Right lobe of liver (tissue), 6 donors: ENCODE measurements at regions not wholly inside any gene's neighbourhood (a gene's known extent, or its start where the extent isn't known, plus 50 kb on each side); places are given as distances from the start of the nearest gene placed in this dataset.
"Not testable (repeated sequence)": the region's sequence is repeated elsewhere in the genome, so short reads cannot be mapped to it uniquely, and the experiment has no call there.

Source experiments
- ATAC-seq, 4 donors: fragments of 200-7000 bp; cut with Tn5 transposase; one replicate each; pipeline ENCODE4 v1.9.1; 2020; ENCODE audit warnings: mild to moderate bottlenecking in 4 of 4, moderate library complexity in 4 of 4
- DNase-seq, 3 donors: peaks; one replicate each; pipeline ENCODE4 v3.0.0-alpha.2; 2020
- H3K27ac ChIP-seq, 3 donors: fragments of 200-600 bp; one replicate each; pipeline ENCODE4 v1.8.0; 2022
- H3K27me3 ChIP-seq, 2 donors: fragments of 200-600 bp; one replicate each; pipeline ENCODE4 v1.8.0; 2022
- H3K36me3 ChIP-seq, 4 donors: fragments of 200-600 bp; sonication (generic) in 1 of 4; one replicate each; pipeline versions ENCODE4 v1.5.1 to v1.8.0; 2017 to 2022; ENCODE audit warnings: control low read depth in 1 of 4
- H3K4me1 ChIP-seq, 4 donors: fragments of 200-600 bp; sonication (generic) in 1 of 4; one replicate each; pipeline versions ENCODE4 v1.5.1 to v1.8.0; 2017 to 2022; ENCODE audit warnings: control low read depth in 1 of 4
- H3K4me3 ChIP-seq, 3 donors: fragments of 200-600 bp; one replicate each; pipeline ENCODE4 v1.8.0; 2022
- H3K9me3 ChIP-seq, 4 donors: fragments of 200-600 bp; sonication (generic) in 1 of 4; one replicate each; pipeline versions ENCODE4 v1.5.1 to v1.8.0; 2017 to 2022; ENCODE audit warnings: control low read depth in 1 of 4
- POLR2A ChIP-seq: fragments of 450-650 bp; IDR thresholded peaks from one replicate; pipeline ENCODE4 v1.6.1; 2017; ENCODE audit warnings: antibody characterized with exemption, mild to moderate bottlenecking
- WGBS: methylation state at CpG from one replicate; pipeline ENCODE4 v1.1.6; 2018; ENCODE audit warnings: low coverage, low lambda C conversion rate; ENCODE audit not compliant: insufficient coverage; ENCODE audit errors: missing lambda C conversion rate; 5-methylcytosine and 5-hydroxymethylcytosine counted together
- intact Hi-C, 2 donors: fragments of 100-400 bp; cut with DNase I; formaldehyde crosslinking; loops; one replicate each; pipeline versions ENCODE4 v1.11.2 to v1.14.1; 2022
- TF ChIP-seq, protein P1 (sequence below), 4 donors: fragments of 200-600 bp in 3 of 4; fragments of 450-650 bp in 1 of 4; IDR thresholded peaks; one replicate each; pipeline versions ENCODE4 v1.5.1 to v1.8.0; 2016 to 2022; ENCODE audit warnings: antibody characterized with exemption in 4 of 4, mild to moderate bottlenecking in 2 of 4
- donor health status: DM: no; HTN: yes; CAD: no.
- donor health status: DM: no; HTN: no; CAD: no.
- donor health status: DM: no; HTN: no; CAD: no.
- donor health status: DM: no; HTN: yes; CAD: no.
- donor health status: DM: no; HTN: yes; CAD: no.

DNA sequence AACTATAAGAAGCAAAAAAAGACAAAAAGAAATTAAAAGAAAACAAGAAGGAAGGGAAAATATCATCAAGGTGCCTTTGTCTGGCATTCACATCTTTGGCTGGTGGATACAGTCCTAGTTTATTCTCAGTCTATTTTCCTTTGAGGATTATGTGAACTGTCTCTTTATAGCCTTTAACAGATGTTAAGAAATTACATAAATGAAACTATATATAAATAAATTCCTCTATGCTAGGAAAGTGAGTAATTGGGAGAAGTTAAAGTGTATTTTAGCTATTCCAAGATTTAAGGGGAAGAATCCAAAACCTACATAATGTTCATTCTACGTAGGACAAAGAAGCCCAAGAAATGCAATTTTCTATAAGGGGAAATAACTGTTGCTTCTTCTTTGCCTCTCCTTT lies 316.3 kb downstream of the ADAMTS20 start:
- no peak for DNase-seq
- WGBS, result 67% methylated on average over 1 of the region's 1 CpG

DNA sequence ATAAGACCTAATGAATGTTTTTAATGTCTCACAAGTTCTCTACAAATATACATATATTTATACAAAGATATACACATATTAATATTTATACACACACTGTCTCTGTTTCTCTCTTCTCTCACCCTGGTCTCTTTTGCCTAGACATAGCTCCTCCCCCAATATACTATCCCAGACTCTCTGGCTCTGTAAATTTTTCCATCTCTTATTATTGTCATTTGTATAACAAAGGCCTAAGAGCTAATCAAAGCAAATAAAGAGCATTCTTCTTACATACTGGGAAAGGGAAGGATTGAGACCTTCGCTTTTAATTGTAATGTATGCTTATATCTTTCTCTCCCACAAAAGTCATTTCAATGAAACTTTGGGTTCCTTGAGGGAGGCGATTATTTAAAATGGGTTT lies 318.1 kb downstream of the ADAMTS20 start:
- Histone ChIP-seq H3K9me3 (no peaks in the 10 kb centered on the region), H3K4me3 (no peak overlapping the region), H3K27ac (no peak overlapping the region), H3K27me3 (no peaks in the 10 kb centered on the region), H3K36me3 (no peaks in the 10 kb centered on the region), H3K4me1 (no peaks in the 10 kb centered on the region)
- intact Hi-C loops, result no loop called here
- DNase-seq, result no peak
- 64% methylated on average over 2 of the region's 2 CpGs for WGBS
- ATAC-seq, result no peak
- TF ChIP-seq, protein P1, sequence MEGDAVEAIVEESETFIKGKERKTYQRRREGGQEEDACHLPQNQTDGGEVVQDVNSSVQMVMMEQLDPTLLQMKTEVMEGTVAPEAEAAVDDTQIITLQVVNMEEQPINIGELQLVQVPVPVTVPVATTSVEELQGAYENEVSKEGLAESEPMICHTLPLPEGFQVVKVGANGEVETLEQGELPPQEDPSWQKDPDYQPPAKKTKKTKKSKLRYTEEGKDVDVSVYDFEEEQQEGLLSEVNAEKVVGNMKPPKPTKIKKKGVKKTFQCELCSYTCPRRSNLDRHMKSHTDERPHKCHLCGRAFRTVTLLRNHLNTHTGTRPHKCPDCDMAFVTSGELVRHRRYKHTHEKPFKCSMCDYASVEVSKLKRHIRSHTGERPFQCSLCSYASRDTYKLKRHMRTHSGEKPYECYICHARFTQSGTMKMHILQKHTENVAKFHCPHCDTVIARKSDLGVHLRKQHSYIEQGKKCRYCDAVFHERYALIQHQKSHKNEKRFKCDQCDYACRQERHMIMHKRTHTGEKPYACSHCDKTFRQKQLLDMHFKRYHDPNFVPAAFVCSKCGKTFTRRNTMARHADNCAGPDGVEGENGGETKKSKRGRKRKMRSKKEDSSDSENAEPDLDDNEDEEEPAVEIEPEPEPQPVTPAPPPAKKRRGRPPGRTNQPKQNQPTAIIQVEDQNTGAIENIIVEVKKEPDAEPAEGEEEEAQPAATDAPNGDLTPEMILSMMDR (IDR thresholded peaks at IDR 0.05), result no peak
- TF ChIP-seq POLR2A, result no peak

More for the DNA sequence above, 316.3 kb downstream of the ADAMTS20 start:
- Histone ChIP-seq H3K4me1 (no peaks in the 10 kb centered on the region), H3K9me3 (no peaks in the 10 kb centered on the region), H3K27ac (no peak overlapping the region), H3K36me3 (no peaks in the 10 kb centered on the region), H3K4me3 (no peak overlapping the region), H3K27me3 (no peaks in the 10 kb centered on the region)
- no peak for ATAC-seq
- intact Hi-C loops, result no loop called here
- no peak for TF ChIP-seq POLR2A
- TF ChIP-seq, protein P1 (IDR thresholded peaks at IDR 0.05), result no peak

DNA sequence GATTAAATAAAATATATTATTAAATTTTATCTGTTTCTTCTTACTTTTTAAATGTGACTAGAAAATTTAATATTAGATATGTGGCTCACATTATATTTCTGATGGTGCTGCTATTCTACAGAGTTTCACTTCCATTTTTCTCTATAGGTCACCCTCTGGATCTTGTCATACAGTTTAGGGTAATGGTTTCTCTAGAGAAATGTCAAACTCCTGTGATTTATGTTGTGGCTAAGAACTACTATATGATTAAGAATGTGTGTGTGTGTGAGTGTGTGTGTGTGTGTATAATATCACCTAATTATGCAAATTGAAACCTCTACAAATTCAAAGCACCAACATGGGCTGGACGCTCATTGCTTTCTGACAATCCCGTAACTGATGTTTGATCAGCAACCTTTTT lies 325.9 kb downstream of the ADAMTS20 start:
- H3K4me3 ChIP-seq, result no peak overlapping the region
- H3K36me3 ChIP-seq, result no peaks in the 10 kb centered on the region
- 76% methylated on average over 2 of the region's 2 CpGs for WGBS
- ATAC-seq (no peak), DNase-seq (no peak)
- H3K9me3 ChIP-seq, result no peaks in the 10 kb centered on the region
- no peak for TF ChIP-seq POLR2A
- intact Hi-C loops, result no loop called here
- H3K27ac ChIP-seq, result no peak overlapping the region
- no peaks in the 10 kb centered on the region for H3K4me1 ChIP-seq
- H3K27me3 ChIP-seq, result no peaks in the 10 kb centered on the region

DNA sequence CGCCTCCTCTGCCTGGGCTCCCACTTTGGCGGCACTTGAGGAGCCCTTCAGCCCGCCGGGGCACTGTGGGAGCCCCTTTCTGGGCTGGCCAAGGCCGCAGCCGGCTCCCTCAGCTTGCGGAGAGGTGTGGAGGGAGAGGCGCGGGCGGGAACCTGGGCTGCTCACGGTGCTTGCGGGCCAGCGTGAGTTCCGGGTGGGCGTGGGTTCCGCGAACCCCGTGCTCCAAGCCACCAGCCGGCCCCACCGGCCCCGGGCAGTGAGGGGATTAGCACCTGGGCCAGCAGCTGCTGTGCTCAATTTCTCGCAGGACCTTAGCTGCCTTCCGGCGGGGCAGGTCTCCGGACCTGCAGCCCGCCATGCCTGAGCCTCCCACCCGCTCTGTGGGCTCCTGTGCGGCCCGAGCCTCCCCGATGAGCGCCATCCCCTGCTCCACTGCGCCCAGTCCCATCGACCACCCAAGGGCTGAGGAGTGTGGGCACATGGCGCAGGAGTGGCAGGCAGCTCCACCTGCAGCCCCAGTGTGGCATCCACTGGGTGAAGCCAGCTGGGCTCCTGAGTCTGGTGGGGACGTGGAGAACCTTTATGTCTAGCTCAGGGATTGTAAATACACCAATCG lies 327.7 kb downstream of the ADAMTS20 start:
- intact Hi-C loops, ATAC-seq, H3K36me3 ChIP-seq, H3K4me1 ChIP-seq, DNase-seq, H3K9me3 ChIP-seq, H3K4me3 ChIP-seq, H3K27me3 ChIP-seq, H3K27ac ChIP-seq: not testable (repeated sequence)
- WGBS, result no CpG with 5 or more reads among the region's 36 CpGs

DNA sequence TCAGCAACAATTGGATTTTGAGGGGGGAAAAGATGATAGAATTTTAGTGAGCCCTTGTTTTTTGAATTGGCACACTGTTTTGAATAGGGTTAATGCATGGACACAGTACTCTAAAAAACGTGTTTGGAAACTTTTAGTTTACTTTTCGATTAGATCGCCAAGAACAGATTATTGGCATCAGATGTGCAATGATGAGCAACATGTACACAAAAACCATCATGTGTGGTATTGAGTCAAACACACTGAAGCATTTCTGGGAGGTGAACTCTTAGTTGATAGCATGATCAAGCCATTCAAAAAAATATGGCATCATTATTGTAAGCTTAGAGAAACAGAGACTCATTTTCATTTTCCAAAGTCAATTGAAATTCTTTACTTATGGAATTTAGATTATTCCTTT lies 329.2 kb downstream of the ADAMTS20 start:
- TF ChIP-seq, protein P1 (IDR thresholded peaks at IDR 0.05), result no peak
- TF ChIP-seq POLR2A, result no peak
- 64% methylated on average over 3 of the region's 3 CpGs for WGBS
- ATAC-seq (no peak), DNase-seq (no peak)
- Histone ChIP-seq H3K9me3 (no peaks in the 10 kb centered on the region), H3K27ac (no peak overlapping the region), H3K4me3 (no peak overlapping the region), H3K4me1 (no peaks in the 10 kb centered on the region), H3K36me3 (no peaks in the 10 kb centered on the region), H3K27me3 (no peaks in the 10 kb centered on the region)
- intact Hi-C loops, result no loop called here

DNA sequence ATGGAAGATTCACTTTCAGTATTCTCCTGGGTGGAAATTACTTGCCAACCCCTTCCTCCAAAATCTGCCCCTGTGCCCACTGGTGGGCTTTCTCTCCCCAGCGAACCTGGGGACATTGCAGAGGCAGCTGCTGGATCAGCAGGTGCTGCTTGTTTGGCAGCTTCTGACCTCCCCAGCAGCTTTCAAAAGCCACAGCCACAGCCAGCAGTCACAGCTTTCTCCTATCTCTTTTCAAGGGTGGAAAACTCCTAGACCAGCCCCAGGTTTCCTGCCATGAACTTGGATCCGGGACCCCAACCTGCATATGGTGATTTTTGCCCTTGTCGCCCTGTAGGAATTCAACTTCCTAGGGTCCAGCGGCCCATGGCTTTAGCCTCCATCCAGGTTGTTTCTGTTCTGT lies 330.8 kb downstream of the ADAMTS20 start:
- TF ChIP-seq, protein P1 (IDR thresholded peaks at IDR 0.05), result no peak
- no peak for TF ChIP-seq POLR2A
- ATAC-seq (no peak), DNase-seq (no peak)
- intact Hi-C loops, result no loop called here
- no peaks in the 10 kb centered on the region for H3K27me3 ChIP-seq
- H3K9me3 ChIP-seq, result no peaks in the 10 kb centered on the region
- 72% methylated on average over 4 of the region's 4 CpGs for WGBS
- no peak overlapping the region for H3K27ac ChIP-seq
- no peak overlapping the region for H3K4me3 ChIP-seq
- H3K36me3 ChIP-seq, result no peaks in the 10 kb centered on the region
- H3K4me1 ChIP-seq, result no peaks in the 10 kb centered on the region
